ENCODE measurements at regions not wholly inside any gene's neighbourhood (a gene's known extent, or its start where the extent isn't known, plus 50 kb on each side); places are given as distances from the start of the nearest gene placed in this dataset.
A peak's percentile ranks its signal among the peaks of the same experiment; 100 is the strongest.

GRCh38 chr6:43873806-43874714 lies 104.0 kb downstream of the VEGFA start (continued):
- TF ChIP-seq FOSL2 (CRISPR knock-in tag; IDR thresholded peaks at IDR 0.05) (peak; percentile 8; the same call in 1 of the 2 replicates), ZBTB46 (CRISPR knock-in tag; IDR thresholded peaks at IDR 0.05; ENCODE audit: borderline replicate concordance) (no peak), ZNF263 (CRISPR knock-in tag; IDR thresholded peaks at IDR 0.05) (0 out of 2 replicates have a peak, but pooled peaks have one; percentile 42), MIXL1 (CRISPR knock-in tag; IDR thresholded peaks at IDR 0.05) (no peak), SIN3B (IDR thresholded peaks at IDR 0.05; ENCODE audit: low read length) (no peak), TEAD3 (CRISPR knock-in tag; optimal IDR thresholded peaks at IDR 0.05; ENCODE audit: borderline replicate concordance) (peak; percentile 68), THAP11 (CRISPR knock-in tag; IDR thresholded peaks at IDR 0.05) (no peak), ZNF772 (CRISPR knock-in tag; IDR thresholded peaks at IDR 0.05) (no peak), SALL1 (CRISPR knock-in tag; IDR thresholded peaks at IDR 0.05) (peak; percentile 49; the same call in 1 of the 2 replicates), TRIM24 (CRISPR knock-in tag; IDR thresholded peaks at IDR 0.05) (no peak), XRCC5 (optimal IDR thresholded peaks at IDR 0.05; ENCODE audit: low read length) (peak; percentile 28), RXRB (CRISPR knock-in tag; IDR thresholded peaks at IDR 0.05; ENCODE audit: borderline replicate concordance) (0 out of 2 replicates have a peak, but pooled peaks have one; percentile 12), ATM (IDR thresholded peaks at IDR 0.05; ENCODE audit: borderline replicate concordance) (no peak), CSRNP1 (CRISPR knock-in tag; IDR thresholded peaks at IDR 0.05) (no peak), ZNF687 (CRISPR knock-in tag; IDR thresholded peaks at IDR 0.05) (peak; percentile 40), ZNF768 (CRISPR knock-in tag; IDR thresholded peaks at IDR 0.05) (peak; percentile 78), ZNF121 (CRISPR knock-in tag; IDR thresholded peaks at IDR 0.05) (no peak), SMAD3 (CRISPR knock-in tag; IDR thresholded peaks at IDR 0.05) (no peak), MAX (IDR thresholded peaks at IDR 0.05) (0 out of 2 replicates have a peak, but pooled peaks have one; percentile 15), MXD4 (CRISPR knock-in tag; IDR thresholded peaks at IDR 0.05) (no peak)
